GM12864 (cell line): ENCODE measurements at regions not wholly inside any gene's neighbourhood (a gene's known extent, or its start where the extent isn't known, plus 50 kb on each side); places are given as distances from the start of the nearest gene placed in this dataset.
"Not testable (repeated sequence)": the region's sequence is repeated elsewhere in the genome, so short reads cannot be mapped to it uniquely, and the experiment has no call there.

Experiments used
- DNase-seq: peaks from one replicate; pipeline ENCODE4 v3.0.0-alpha.2; 2011; ENCODE audit warnings: low read depth
- H3K4me3 ChIP-seq: 2 replicates; pipeline ENCODE4 v1.5.1; 2011; ENCODE audit warnings: mild to moderate bottlenecking, low read depth, low read length, control low read depth
- CTCF ChIP-seq: IDR thresholded peaks from 2 replicates; pipeline ENCODE4 v1.5.1; 2011; ENCODE audit warnings: low read depth, mild to moderate bottlenecking, moderate library complexity, low read length, control low read depth, inconsistent platforms; ENCODE audit errors: missing control alignments

GRCh38 chr14:81584495-81584894 is 50.8 kb upstream of the SEL1L start:
- DNase-seq = no peak
- TF ChIP-seq CTCF = no peak
- no peak overlapping the region for H3K4me3 ChIP-seq

- no peak overlapping the region for H3K4me3 ChIP-seq
- no peak for DNase-seq
- TF ChIP-seq CTCF = no peak
Measured at GRCh38 chr14:81589381-81590065, 55.9 kb upstream of the SEL1L start.

GRCh38 chr14:81591266-81591665 is 57.6 kb upstream of the SEL1L start:
- H3K4me3 ChIP-seq = no peak overlapping the region
- no peak for TF ChIP-seq CTCF
- DNase-seq = no peak

- no peak for DNase-seq
- no peak overlapping the region for H3K4me3 ChIP-seq
- no peak for TF ChIP-seq CTCF
Measured at GRCh38 chr14:81594012-81594411, 60.4 kb upstream of the SEL1L start.

GRCh38 chr14:81605660-81606059 is 72.0 kb upstream of the SEL1L start:
- H3K4me3 ChIP-seq = no peak overlapping the region
- TF ChIP-seq CTCF = no peak
- no peak for DNase-seq

GRCh38 chr14:81613341-81614045 is 79.8 kb upstream of the SEL1L start:
- H3K4me3 ChIP-seq = no peak overlapping the region
- no peak for DNase-seq
- TF ChIP-seq CTCF = no peak

GRCh38 chr14:81614302-81614701 is 80.6 kb upstream of the SEL1L start:
- H3K4me3 ChIP-seq, DNase-seq: not testable (repeated sequence)
